GM23248 (cell line): ENCODE measurements at regions not wholly inside any gene's neighbourhood (a gene's known extent, or its start where the extent isn't known, plus 50 kb on each side); places are given as distances from the start of the nearest gene placed in this dataset.
A peak's percentile ranks its signal among the peaks of the same experiment; 100 is the strongest.

Source experiments
- DNase-seq: peaks from one replicate; pipeline ENCODE4 v3.0.0-alpha.2; 2015
- H2AFZ ChIP-seq: fragments of 200-600 bp; sonication (generic); 2 replicates; pipeline ENCODE4 v1.6.1; 2016; ENCODE audit warnings: antibody characterized with exemption
- H3F3A ChIP-seq: fragments of 200-600 bp; sonication (generic); 2 replicates; pipeline ENCODE4 v1.6.1; 2016; ENCODE audit warnings: mild to moderate bottlenecking, antibody characterized with exemption, mixed run types; ENCODE audit not compliant: insufficient read depth
- H3K27ac ChIP-seq: fragments of 200-600 bp; sonication (generic); 2 replicates; pipeline ENCODE4 v1.5.1; 2016; ENCODE audit warnings: mild to moderate bottlenecking
- H3K27me3 ChIP-seq: fragments of 200-600 bp; sonication (generic); replicated peaks from 2 replicates; pipeline ENCODE4 v1.6.1; 2016; ENCODE audit warnings: mild to moderate bottlenecking; ENCODE audit not compliant: insufficient read depth
- H3K36me3 ChIP-seq: fragments of 200-600 bp; sonication (generic); 2 replicates; pipeline ENCODE4 v1.6.1; 2016; ENCODE audit warnings: low read depth, mild to moderate bottlenecking
- H3K4me1 ChIP-seq: fragments of 200-600 bp; sonication (generic); 2 replicates; pipeline ENCODE4 v1.6.1; 2016; ENCODE audit warnings: mild to moderate bottlenecking; ENCODE audit not compliant: insufficient read depth
- H3K4me2 ChIP-seq: fragments of 200-600 bp; sonication (generic); one replicate; pipeline ENCODE4 v1.6.1; 2016; ENCODE audit warnings: mild to moderate bottlenecking; ENCODE audit not compliant: unreplicated experiment
- H3K4me3 ChIP-seq: fragments of 200-600 bp; sonication (generic); 2 replicates; pipeline ENCODE4 v1.5.1; 2016; ENCODE audit warnings: mild to moderate bottlenecking
- H3K79me2 ChIP-seq: fragments of 200-600 bp; sonication (generic); 2 replicates; pipeline ENCODE4 v1.6.1; 2016; ENCODE audit warnings: mild to moderate bottlenecking; ENCODE audit not compliant: insufficient read depth
- H3K9ac ChIP-seq: fragments of 200-600 bp; sonication (generic); 2 replicates; pipeline ENCODE4 v1.6.1; 2016; ENCODE audit warnings: mild to moderate bottlenecking
- H3K9me2 ChIP-seq: fragments of 200-600 bp; sonication (generic); 2 replicates; pipeline ENCODE4 v1.6.1; 2016; ENCODE audit warnings: mixed run types, mild to moderate bottlenecking, moderate library complexity; ENCODE audit not compliant: insufficient read depth
- H3K9me3 ChIP-seq: fragments of 200-600 bp; sonication (generic); one replicate; pipeline ENCODE4 v1.6.1; 2017; ENCODE audit warnings: low read depth
- H4K20me1 ChIP-seq: fragments of 200-600 bp; sonication (generic); 2 replicates; pipeline ENCODE4 v1.6.0; 2016; ENCODE audit not compliant: insufficient read depth
- EZH2 ChIP-seq: fragments of 200-600 bp; sonication (generic); IDR thresholded peaks from 2 replicates; pipeline ENCODE4 v1.6.1; 2018; ENCODE audit warnings: antibody characterized with exemption, mild to moderate bottlenecking; ENCODE audit not compliant: insufficient read depth, poor library complexity, severe bottlenecking
- EZH2phosphoT487 ChIP-seq: fragments of 200-600 bp; sonication (generic); IDR thresholded peaks from 2 replicates; pipeline ENCODE4 v1.6.1; 2018; ENCODE audit warnings: antibody characterized with exemption, moderate library complexity, mild to moderate bottlenecking, low read depth; ENCODE audit not compliant: insufficient read depth
- WGBS, 2 experiments: methylation state at CpG; one replicate each; pipeline ENCODE4 v1.1.6; 2015 to 2017; ENCODE audit warnings: low lambda C conversion rate in 2 of 2, low coverage in 1 of 2; ENCODE audit errors: missing lambda C conversion rate in 2 of 2; 5-methylcytosine and 5-hydroxymethylcytosine counted together
- in situ Hi-C: fragments of 300-500 bp; cut with MboI; formaldehyde crosslinking; loops from 2 replicates; pipeline ENCODE4 v1.15.0; 2020

GRCh38 chr14:53380867-53381225 lies 227.7 kb upstream of the DDHD1 start:
- no peaks in the 10 kb centered on the region for H4K20me1 ChIP-seq
- H3K4me2 ChIP-seq: no peak overlapping the region
- no peaks in the 10 kb centered on the region for H3K36me3 ChIP-seq
- H3K9me3 ChIP-seq: no peaks in the 10 kb centered on the region
- no peak overlapping the region for H3K9ac ChIP-seq
- H3K79me2 ChIP-seq: no peaks in the 10 kb centered on the region
- 38 to 46% methylated on average over 1 of the region's 1 CpG for WGBS, 2 experiments
- no peaks in the 10 kb centered on the region for H3K4me1 ChIP-seq
- no peaks in the 10 kb centered on the region for H3F3A ChIP-seq
- TF ChIP-seq EZH2phosphoT487 (no peak), EZH2 (no peak)
- no peaks in the 10 kb centered on the region for H3K9me2 ChIP-seq
- H3K27me3 ChIP-seq: no peaks in the 10 kb centered on the region
- no peak overlapping the region for H2AFZ ChIP-seq
- DNase-seq: no peak
- no peak overlapping the region for H3K4me3 ChIP-seq
- no peak overlapping the region for H3K27ac ChIP-seq
- in situ Hi-C loops: no loop called here

- Histone ChIP-seq H3K27me3 (no peaks in the 10 kb centered on the region), H4K20me1 (no peaks in the 10 kb centered on the region), H3K4me2 (no peak overlapping the region), H3K9me3 (no peaks in the 10 kb centered on the region), H3K36me3 (no peaks in the 10 kb centered on the region), H3K27ac (no peak overlapping the region), H3K9me2 (no peaks in the 10 kb centered on the region), H3K9ac (no peak overlapping the region), H3K4me3 (no peak overlapping the region), H3K79me2 (no peaks in the 10 kb centered on the region), H3K4me1 (no peaks in the 10 kb centered on the region), H3F3A (no peaks in the 10 kb centered on the region), H2AFZ (no peak overlapping the region)
- no peak for TF ChIP-seq EZH2
- TF ChIP-seq EZH2phosphoT487: no peak
- peak; percentile 14 for DNase-seq
- 69 to 73% methylated on average over 3 of the region's 3 CpGs for WGBS, 2 experiments
- in situ Hi-C loops: no loop called here
Observed at GRCh38 chr14:53380052-53380866, 227.1 kb upstream of the DDHD1 start.

GRCh38 chr14:53378142-53378541 lies 225.0 kb upstream of the DDHD1 start:
- WGBS, 2 experiments: 82 to 83% methylated on average over 4 of the region's 4 CpGs
- TF ChIP-seq EZH2phosphoT487 (no peak), EZH2 (no peak)
- no peak overlapping the region for H3K27ac ChIP-seq
- no peaks in the 10 kb centered on the region for H4K20me1 ChIP-seq
- no peaks in the 10 kb centered on the region for H3K4me1 ChIP-seq
- no peaks in the 10 kb centered on the region for H3K79me2 ChIP-seq
- no peaks in the 10 kb centered on the region for H3K9me3 ChIP-seq
- H3K9ac ChIP-seq: no peak overlapping the region
- H3K27me3 ChIP-seq: no peaks in the 10 kb centered on the region
- in situ Hi-C loops: no loop called here
- no peak overlapping the region for H3K4me3 ChIP-seq
- H3K4me2 ChIP-seq: no peak overlapping the region
- no peak overlapping the region for H2AFZ ChIP-seq
- no peaks in the 10 kb centered on the region for H3K9me2 ChIP-seq
- H3F3A ChIP-seq: no peaks in the 10 kb centered on the region
- DNase-seq: no peak
- no peaks in the 10 kb centered on the region for H3K36me3 ChIP-seq

GRCh38 chr14:53376064-53376463 lies 222.9 kb upstream of the DDHD1 start:
- no peaks in the 10 kb centered on the region for H3K9me3 ChIP-seq
- DNase-seq: no peak
- H3K27me3 ChIP-seq: no peaks in the 10 kb centered on the region
- H3F3A ChIP-seq: no peaks in the 10 kb centered on the region
- no peak overlapping the region for H2AFZ ChIP-seq
- no peak overlapping the region for H3K4me3 ChIP-seq
- in situ Hi-C loops: no loop called here
- no peak overlapping the region for H3K27ac ChIP-seq
- H3K36me3 ChIP-seq: no peaks in the 10 kb centered on the region
- TF ChIP-seq EZH2phosphoT487 (no peak), EZH2 (no peak)
- no peak overlapping the region for H3K4me2 ChIP-seq
- no peaks in the 10 kb centered on the region for H3K79me2 ChIP-seq
- WGBS, 2 experiments: 92 to 98% methylated on average over 2 of the region's 2 CpGs
- no peak overlapping the region for H3K9ac ChIP-seq
- H3K4me1 ChIP-seq: no peaks in the 10 kb centered on the region
- no peaks in the 10 kb centered on the region for H3K9me2 ChIP-seq
- no peaks in the 10 kb centered on the region for H4K20me1 ChIP-seq

- 44 to 55% methylated on average over 3 of the region's 3 CpGs for WGBS, 2 experiments
- H3K9me3 ChIP-seq: no peaks in the 10 kb centered on the region
Observed at GRCh38 chr14:53375599-53375998, 222.5 kb upstream of the DDHD1 start.

More at GRCh38 chr14:53375599-53375998, 222.5 kb upstream of the DDHD1 start:
- H3K27ac ChIP-seq: no peak overlapping the region
- no peaks in the 10 kb centered on the region for H3K36me3 ChIP-seq
- no peak overlapping the region for H3K9ac ChIP-seq
- no peaks in the 10 kb centered on the region for H3K4me1 ChIP-seq
- TF ChIP-seq EZH2: no peak
- no peak for TF ChIP-seq EZH2phosphoT487
- no peaks in the 10 kb centered on the region for H3K79me2 ChIP-seq
- in situ Hi-C loops: no loop called here
- H2AFZ ChIP-seq: no peak overlapping the region
- H4K20me1 ChIP-seq: no peaks in the 10 kb centered on the region
- H3F3A ChIP-seq: no peaks in the 10 kb centered on the region
- no peak for DNase-seq
- H3K4me2 ChIP-seq: no peak overlapping the region
- no peaks in the 10 kb centered on the region for H3K27me3 ChIP-seq
- no peak overlapping the region for H3K4me3 ChIP-seq
- H3K9me2 ChIP-seq: no peaks in the 10 kb centered on the region
